GM19328 (cell line): ENCODE measurements at regions not wholly inside any gene's neighbourhood (a gene's known extent, or its start where the extent isn't known, plus 50 kb on each side); places are given as distances from the start of the nearest gene placed in this dataset.

Experiments used
- ATAC-seq: cut with Tn5 transposase; IDR thresholded peaks from one replicate; pipeline ENCODE4 v1.9.1; 2021; ENCODE audit warnings: mild to moderate bottlenecking, moderate library complexity; ENCODE audit not compliant: unreplicated experiment

DNA sequence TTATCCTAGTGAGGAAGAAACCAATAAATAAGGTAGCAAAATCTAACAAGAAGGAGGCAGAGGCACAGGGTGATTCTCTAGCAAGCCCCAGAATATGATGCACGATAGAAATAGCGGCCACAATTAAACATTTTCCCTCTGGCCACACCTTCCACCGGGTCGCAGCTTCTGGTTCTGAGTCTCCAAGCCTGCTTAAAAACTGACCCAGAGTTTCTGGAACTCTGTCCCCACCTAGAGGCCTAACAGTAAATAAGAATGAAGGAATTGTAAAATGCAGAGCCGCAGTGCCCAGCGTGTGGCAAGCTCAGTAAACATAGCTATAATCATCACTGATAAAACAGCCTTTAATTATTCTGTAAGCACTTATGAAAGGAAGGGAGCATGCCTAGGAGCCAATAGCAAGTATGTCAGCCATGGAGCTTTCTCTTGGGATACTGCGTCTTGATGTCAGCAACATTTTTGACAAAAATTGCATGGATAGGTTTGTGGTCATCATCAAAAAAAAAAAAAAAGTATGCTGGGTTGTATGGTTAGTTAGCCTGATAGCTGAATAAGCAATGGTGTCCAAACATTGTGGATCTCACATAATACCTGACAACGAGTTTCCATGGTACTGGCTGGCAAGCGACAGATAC lies 465.5 kb downstream of the DNAH5 start:
- no peak for ATAC-seq

GRCh38 chr5:13477118-13477737 lies 467.3 kb downstream of the DNAH5 start:
- no peak for ATAC-seq

GRCh38 chr5:13472842-13473241 lies 471.6 kb downstream of the DNAH5 start:
- no peak for ATAC-seq

DNA sequence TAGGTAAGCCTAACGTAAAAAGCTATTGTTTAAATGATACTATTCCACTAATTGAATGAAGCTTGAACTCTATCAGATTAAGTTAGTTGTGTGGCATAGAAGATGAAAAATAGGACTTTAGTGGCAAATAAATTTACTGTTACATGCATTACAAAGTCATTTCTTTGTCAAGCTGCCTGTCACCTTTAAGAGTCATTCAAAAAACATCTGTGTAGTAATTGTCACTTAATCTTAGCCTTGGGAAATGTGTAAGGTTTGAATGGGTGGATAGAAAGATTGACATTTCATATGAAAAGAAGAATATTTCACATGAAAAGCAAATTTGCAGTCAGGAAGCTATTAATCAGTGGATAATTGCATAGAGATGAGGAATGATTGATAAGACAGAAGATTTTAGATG lies 473.5 kb downstream of the DNAH5 start:
- no peak for ATAC-seq

DNA sequence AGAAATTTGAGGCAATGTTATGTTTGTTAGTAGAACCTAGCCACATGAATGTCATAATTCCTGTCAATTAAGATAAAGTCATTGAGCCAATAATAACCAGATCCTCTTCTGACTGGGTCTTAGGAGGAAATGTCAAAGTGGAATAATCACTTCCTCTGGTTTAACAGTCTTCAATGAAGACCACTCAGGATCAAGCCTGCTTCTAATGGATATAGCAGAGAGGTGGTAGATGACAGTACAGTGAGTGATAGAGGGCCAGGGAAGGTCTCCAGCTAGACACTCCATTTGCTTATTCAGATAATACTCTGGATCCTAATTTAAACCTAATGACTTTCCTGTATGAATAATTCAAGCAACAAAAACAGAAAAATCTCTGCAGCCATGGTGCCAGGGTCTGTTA lies 474.2 kb downstream of the DNAH5 start:
- ATAC-seq = no peak

GRCh38 chr5:13464532-13465193 lies 479.8 kb downstream of the DNAH5 start:
- ATAC-seq = no peak

- ATAC-seq = no peak
Measured at GRCh38 chr5:13460587-13460986, 483.9 kb downstream of the DNAH5 start.

GRCh38 chr5:13454050-13454449 lies 490.4 kb downstream of the DNAH5 start:
- ATAC-seq = no peak

DNA sequence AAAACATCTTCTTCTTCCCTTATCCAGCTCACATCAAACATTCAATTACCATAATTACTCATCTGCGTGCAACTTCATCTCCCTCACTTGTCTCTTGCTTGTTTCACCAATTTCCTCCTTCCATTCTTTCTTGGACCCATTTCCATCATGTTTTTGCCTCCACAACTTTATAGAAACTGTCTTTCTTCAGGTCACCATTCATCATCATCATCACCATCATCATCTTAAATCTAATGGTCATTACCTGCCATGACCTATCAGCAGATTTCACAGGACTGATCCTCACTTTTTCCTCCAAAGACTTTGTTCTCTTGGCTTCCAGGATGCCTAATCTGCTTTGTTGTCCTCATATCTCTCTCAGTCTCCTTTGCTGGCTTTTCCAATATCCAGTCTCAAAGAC lies 495.6 kb downstream of the DNAH5 start:
- no peak for ATAC-seq

DNA sequence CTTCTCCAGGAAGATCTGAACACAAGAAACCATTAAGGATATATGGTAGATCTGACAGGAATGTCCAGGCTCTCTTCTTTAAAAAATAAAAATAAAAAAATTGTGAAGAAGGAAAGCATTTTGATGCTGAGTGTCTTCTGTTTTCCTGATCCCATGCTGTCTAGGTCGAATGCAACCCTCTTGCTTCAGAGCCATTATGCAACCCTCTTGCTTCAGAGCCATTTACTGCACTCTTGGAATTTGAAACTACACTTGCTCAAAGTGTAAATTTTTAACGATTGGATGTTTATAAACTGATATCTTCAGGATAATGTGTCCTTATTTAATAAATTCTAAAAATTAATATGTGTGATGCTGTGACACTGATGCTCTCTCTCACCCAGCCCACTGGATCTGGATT lies 505.1 kb downstream of the DNAH5 start:
- no peak for ATAC-seq

GRCh38 chr5:13427827-13428557 lies 516.5 kb downstream of the DNAH5 start:
- no peak for ATAC-seq

DNA sequence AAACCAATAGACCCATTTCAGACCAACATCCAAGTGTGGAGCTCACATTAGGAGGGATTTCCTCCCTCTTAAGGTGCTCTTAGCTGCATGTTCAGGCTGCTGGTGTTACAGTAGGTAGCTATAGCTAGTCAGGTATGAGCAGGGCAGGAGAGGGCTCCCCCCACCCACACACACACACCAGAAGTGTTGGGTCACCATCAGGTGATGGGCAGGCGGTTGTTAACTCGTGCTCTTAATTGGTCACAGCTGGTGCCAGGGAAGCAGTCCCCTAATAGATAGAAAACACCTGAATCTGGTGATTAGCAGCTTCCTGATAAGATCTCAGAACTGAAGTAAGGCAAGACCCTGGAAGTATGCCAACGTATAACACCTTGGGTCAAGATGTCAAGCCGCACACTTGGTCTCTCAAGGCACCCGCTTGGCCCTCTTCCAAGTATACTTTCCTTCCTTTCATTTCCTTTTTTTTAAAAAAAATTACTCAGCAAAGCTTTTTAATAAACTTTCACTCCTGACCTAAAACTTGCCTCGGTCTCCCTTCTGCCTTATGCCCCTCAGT lies 532.4 kb downstream of the DNAH5 start:
- ATAC-seq = no peak

- no peak for ATAC-seq
Measured at GRCh38 chr5:13408616-13409015, 535.9 kb downstream of the DNAH5 start.

- ATAC-seq = no peak
Measured at GRCh38 chr5:13403351-13403750, 541.1 kb downstream of the DNAH5 start.

DNA sequence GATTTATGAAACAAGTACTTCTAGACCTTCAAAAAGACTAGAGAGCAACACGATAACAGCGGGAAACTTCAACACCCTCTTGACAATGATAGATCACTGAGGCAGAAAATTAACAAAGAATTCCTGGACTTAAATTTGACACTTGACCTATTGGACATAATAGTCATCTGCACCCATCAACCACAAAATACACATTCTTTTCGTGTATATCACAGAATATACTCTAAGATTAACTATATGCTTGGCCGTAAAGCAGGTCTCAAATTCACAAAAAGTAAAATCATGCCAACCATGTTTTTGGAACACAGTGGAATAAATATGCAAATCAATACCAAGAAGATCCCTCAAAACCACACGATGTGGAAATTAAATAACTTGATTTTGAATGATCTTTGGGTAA lies 559.4 kb downstream of the DNAH5 start:
- no peak for ATAC-seq

DNA sequence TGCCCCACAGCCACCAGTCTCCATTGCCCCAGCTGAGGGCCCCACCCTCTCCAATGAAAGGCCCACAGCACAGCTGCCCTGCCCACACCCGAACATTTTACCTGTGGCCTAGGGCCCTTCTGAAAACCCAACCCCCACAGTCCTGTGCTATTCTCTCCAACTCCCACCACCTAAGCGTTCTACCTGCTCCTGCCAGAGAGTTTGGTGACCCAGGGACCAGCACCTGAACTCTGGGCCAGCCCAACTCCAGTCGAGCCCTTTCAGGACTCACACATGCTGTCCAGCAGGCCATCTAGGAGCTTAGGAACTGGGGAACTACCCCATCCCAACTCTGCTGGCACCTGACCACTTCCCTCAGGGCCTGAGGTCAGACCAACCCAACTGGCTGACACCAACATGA lies 562.3 kb downstream of the DNAH5 start:
- ATAC-seq = no peak

DNA sequence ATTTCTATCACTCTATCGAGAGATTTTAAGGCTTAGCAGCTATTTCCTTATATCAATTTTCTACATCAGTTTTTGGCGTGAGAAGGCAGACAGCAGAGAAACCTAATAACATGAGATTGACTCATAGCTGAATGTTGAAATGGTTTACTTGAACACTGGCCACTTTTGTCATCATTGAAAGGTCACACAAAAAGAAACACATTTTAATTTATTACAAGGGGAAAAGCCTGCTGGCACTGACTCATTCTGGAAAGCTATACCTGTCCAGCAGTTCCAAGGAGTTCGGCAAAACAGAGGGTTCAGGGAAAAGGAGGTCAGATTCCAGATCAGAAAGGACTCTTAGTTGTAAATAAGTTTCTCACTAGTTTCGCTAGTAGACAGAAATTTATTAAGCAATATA lies 566.4 kb downstream of the DNAH5 start:
- ATAC-seq = no peak

DNA sequence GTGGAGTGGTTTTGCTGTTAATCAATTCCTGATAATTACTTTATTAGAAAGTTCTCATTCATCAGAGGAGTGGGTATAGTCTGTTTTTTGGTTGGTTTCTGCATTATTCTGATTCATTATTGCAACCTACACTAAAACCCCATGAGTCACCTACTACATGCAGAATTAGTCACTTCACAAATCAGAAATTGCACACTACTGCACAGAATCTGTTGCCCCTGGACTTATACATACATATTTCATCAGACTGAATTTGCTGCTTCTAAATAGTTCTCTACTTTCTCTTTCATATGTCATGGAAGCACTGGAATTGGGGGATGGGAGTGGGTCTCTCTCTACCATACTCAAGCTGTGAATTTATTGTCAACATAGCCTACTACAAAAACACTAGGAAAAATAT lies 585.1 kb downstream of the DNAH5 start:
- no peak for ATAC-seq

- no peak for ATAC-seq
Measured at GRCh38 chr5:13358342-13358741, 586.1 kb downstream of the DNAH5 start.

GRCh38 chr5:13357929-13358328 lies 586.6 kb downstream of the DNAH5 start:
- no peak for ATAC-seq

- ATAC-seq = no peak
Measured at GRCh38 chr5:13356226-13356625, 588.3 kb downstream of the DNAH5 start.

- ATAC-seq = no peak
Measured at GRCh38 chr5:13354611-13355010, 589.9 kb downstream of the DNAH5 start.
